K562 (cell line): ENCODE measurements at regions not wholly inside any gene's neighbourhood (a gene's known extent, or its start where the extent isn't known, plus 50 kb on each side); places are given as distances from the start of the nearest gene placed in this dataset.

Experiments
- ATAC-seq: fragments of 200-7000 bp; cut with Tn5 transposase; 3 replicates; pipeline ENCODE4 v1.9.1; 2020; ENCODE audit warnings: moderate library complexity
- BruUV-seq: library from RNA; stranded (reverse); fragments of 400-500 nt; replicated peaks from 2 replicates; lab custom pipeline; 2021; lab: Mats Ljungman, UMichigan
- CTCF ChIA-PET: fragments of 300-600 bp; formaldehyde crosslinking; extraction: SDS; loops from one replicate; lab custom pipeline; 2021; ENCODE audit warnings: low intra/inter-chr PET ratio; lab: Yijun Ruan, JAX
- POLR2A ChIA-PET: fragments of 300-600, 350-650 bp; sonication (Branson Sonifier 250); formaldehyde crosslinking; extraction: SDS; loops from one replicate; lab custom pipeline; 2021; ENCODE audit warnings: antibody characterized with exemption, inconsistent platforms; lab: Yijun Ruan, JAX
- DNase-seq, 4 experiments: peaks; one replicate each; pipeline versions ENCODE4 v3.0.0 to v3.0.0-alpha.2; 2011 to 2018; ENCODE audit warnings: low spot score in 3 of 4, mixed read lengths in 3 of 4; ENCODE audit errors: extremely low read depth in 1 of 4
- FAIRE-seq: peaks from 2 replicates; lab custom pipeline; 2011; peaks lifted over from hg19 to GRCh38; lab: Jason Lieb, UNC
- H2AFZ ChIP-seq: 2 replicates; pipeline ENCODE4 v1.6.0; 2011; ENCODE audit warnings: low read depth, low read length, control low read depth, inconsistent platforms
- H3K27ac ChIP-seq: fragments of 200-600 bp; 3 replicates; pipeline ENCODE4 v1.8.0; 2011; ENCODE audit warnings: low read depth, mild to moderate bottlenecking, control low read depth, inconsistent platforms, low read length, moderate library complexity, mixed read lengths; ENCODE audit errors: extremely low read depth
- H3K27me3 ChIP-seq, 2 experiments: fragments of 300-600 bp in 1 of 2; 2 replicates in 1 of 2; 3 replicates in 1 of 2; pipeline versions ENCODE4 v1.6.0 to v1.8.0; 2011; ENCODE audit warnings: inconsistent platforms in 2 of 2, low read length in 2 of 2, mild to moderate bottlenecking in 1 of 2, mixed read lengths in 1 of 2, moderate library complexity in 1 of 2; ENCODE audit not compliant: control insufficient read depth in 2 of 2, insufficient read depth in 2 of 2
- H3K36me3 ChIP-seq: fragments of 300-600 bp; 3 replicates; pipeline ENCODE4 v1.8.0; 2011; ENCODE audit warnings: mild to moderate bottlenecking, low read length, inconsistent platforms; ENCODE audit not compliant: control insufficient read depth, insufficient read depth
- H3K4me1 ChIP-seq, 2 experiments: fragments of 200-600 bp in 1 of 2; replicated peaks in 1 of 2; 2 replicates in 1 of 2; 3 replicates in 1 of 2; pipeline versions ENCODE4 v1.5.1 to v1.8.0; 2011; ENCODE audit warnings: inconsistent platforms in 2 of 2, low read length in 2 of 2, mild to moderate bottlenecking in 1 of 2, mixed read lengths in 1 of 2, moderate library complexity in 1 of 2; ENCODE audit not compliant: control insufficient read depth in 2 of 2, insufficient read depth in 2 of 2
- H3K4me2 ChIP-seq: 2 replicates; pipeline ENCODE4 v1.6.1; 2011; ENCODE audit warnings: low read length, control low read depth, inconsistent platforms, mixed read lengths; ENCODE audit not compliant: insufficient read depth
- H3K4me3 ChIP-seq: fragments of 200-600 bp; sonication (generic), shearing (Covaris generic); 2 replicates; pipeline ENCODE4 v1.5.1; 2016; ENCODE audit warnings: control low read depth, inconsistent platforms
- H3K79me2 ChIP-seq: fragments of 200-600 bp; 3 replicates; pipeline ENCODE4 v1.8.0; 2011; ENCODE audit warnings: low read length, inconsistent platforms; ENCODE audit not compliant: control insufficient read depth, insufficient read depth
- H3K9ac ChIP-seq, 2 experiments: 2 replicates each; pipeline versions ENCODE4 v1.6.0 to v1.6.1; 2011; ENCODE audit warnings: low read depth in 2 of 2, low read length in 2 of 2, control low read depth in 1 of 2, inconsistent platforms in 1 of 2, mild to moderate bottlenecking in 1 of 2, mixed read lengths in 1 of 2; ENCODE audit not compliant: insufficient read depth in 1 of 2
- H3K9me1 ChIP-seq: one replicate; pipeline ENCODE4 v1.6.0; 2011; ENCODE audit warnings: inconsistent platforms, mild to moderate bottlenecking, low read length, moderate library complexity; ENCODE audit not compliant: control insufficient read depth, insufficient read depth
- H3K9me3 ChIP-seq: replicated peaks from 2 replicates; pipeline ENCODE4 v1.5.1; 2011; ENCODE audit warnings: low read depth, low read length, inconsistent platforms; ENCODE audit not compliant: control insufficient read depth, insufficient read depth
- H4K20me1 ChIP-seq: replicated peaks from 2 replicates; pipeline ENCODE4 v1.6.1; 2011; ENCODE audit warnings: low read length, inconsistent platforms, mixed read lengths; ENCODE audit not compliant: control insufficient read depth, insufficient read depth
- ADNP ChIP-seq: fragments of 200-800 bp; sonication (Bioruptor generic); IDR thresholded peaks from 2 replicates; pipeline ENCODE4 v1.6.1; 2016; ENCODE audit warnings: missing genetic modification characterization, missing compliant biosample characterization
- EP300 ChIP-seq: IDR thresholded peaks from 2 replicates; pipeline ENCODE4 v1.6.1; 2012; ENCODE audit warnings: low read length, improper control_type of control experiment
- FOSL1 ChIP-seq: fragments of 200-800 bp; sonication (Bioruptor generic); conservative IDR thresholded peaks from 2 replicates; pipeline ENCODE4 v1.6.1; 2016; ENCODE audit warnings: missing genetic modification characterization, missing compliant biosample characterization
- GABPA ChIP-seq: fragments of 200-800 bp; sonication (Bioruptor generic); conservative IDR thresholded peaks from 2 replicates; pipeline ENCODE4 v1.6.1; 2016; ENCODE audit warnings: low read depth, missing genetic modification characterization, missing compliant biosample characterization
- L3MBTL2 ChIP-seq: fragments of 450-650 bp; IDR thresholded peaks from 2 replicates; pipeline ENCODE4 v1.6.1; 2016; ENCODE audit warnings: mild to moderate bottlenecking, moderate library complexity
- MAFF ChIP-seq: IDR thresholded peaks from 2 replicates; pipeline ENCODE4 v1.6.1; 2012; ENCODE audit warnings: low read length, improper control_type of control experiment
- MYC ChIP-seq, 2 experiments: fragments of 250-450 bp in 1 of 2; sonication (Bioruptor Pico) in 1 of 2; IDR thresholded peaks; 2 replicates each; pipeline versions ENCODE4 v1.5.1 to v1.6.1; 2012 to 2021; ENCODE audit warnings: low read depth in 2 of 2, borderline replicate concordance in 1 of 2, improper control_type of control experiment in 1 of 2, low read length in 1 of 2, mild to moderate bottlenecking in 1 of 2, moderate library complexity in 1 of 2
- NFE2 ChIP-seq: IDR thresholded peaks from 2 replicates; pipeline ENCODE4 v1.6.1; 2014; ENCODE audit warnings: antibody characterized with exemption, low read depth
- RCOR1 ChIP-seq, 2 experiments: IDR thresholded peaks; 2 replicates each; pipeline ENCODE4 v1.6.1; 2012; ENCODE audit warnings: low read depth in 2 of 2, low read length in 2 of 2, borderline replicate concordance in 1 of 2, improper control_type of control experiment in 1 of 2
- SMARCB1 ChIP-seq: IDR thresholded peaks from 2 replicates; pipeline ENCODE4 v1.6.1; 2011; ENCODE audit warnings: improper control_type of control experiment, low read depth; ENCODE audit not compliant: insufficient read length
- SMARCE1 ChIP-seq: fragments of 450-650 bp; IDR thresholded peaks from 2 replicates; pipeline ENCODE4 v1.7.1; 2016; ENCODE audit warnings: mild to moderate bottlenecking
- SREBF2 ChIP-seq: sonication (generic); formaldehyde crosslinking; IDR thresholded peaks from 2 replicates; pipeline ENCODE4 v1.4.0; 2020; ENCODE audit warnings: mild to moderate bottlenecking, missing genetic modification reagents
- TCF3 ChIP-seq: sonication (generic); formaldehyde crosslinking; IDR thresholded peaks from 2 replicates; pipeline ENCODE4 v1.4.0; 2020; ENCODE audit warnings: mild to moderate bottlenecking, missing genetic modification reagents
- TRIM28 ChIP-seq: fragments of 450-650 bp; IDR thresholded peaks from 2 replicates; pipeline ENCODE4 v1.6.1; 2017
- ZNF316 ChIP-seq: fragments of 450-650 bp; IDR thresholded peaks from 2 replicates; pipeline ENCODE4 v1.6.1; 2016
- WGBS: fragments of 100-300 bp; shearing (Covaris generic); methylation state at CpG from one replicate; pipeline ENCODE4 v1.1.6; 2016; ENCODE audit warnings: low coverage, mixed read lengths; ENCODE audit not compliant: insufficient coverage; ENCODE audit errors: missing lambda C conversion rate; 5-methylcytosine and 5-hydroxymethylcytosine counted together
- in situ Hi-C: fragments of 300-500 bp; cut with MboI; formaldehyde crosslinking; loops from 4 replicates; pipeline ENCODE4 v1.15.0; 2018; ENCODE audit warnings: inconsistent platforms, mixed read lengths
- intact Hi-C: fragments of 100-400 bp; cut with micrococcal nuclease; formaldehyde crosslinking; loops from 2 replicates; pipeline ENCODE4 v1.14.2; 2022

DNA sequence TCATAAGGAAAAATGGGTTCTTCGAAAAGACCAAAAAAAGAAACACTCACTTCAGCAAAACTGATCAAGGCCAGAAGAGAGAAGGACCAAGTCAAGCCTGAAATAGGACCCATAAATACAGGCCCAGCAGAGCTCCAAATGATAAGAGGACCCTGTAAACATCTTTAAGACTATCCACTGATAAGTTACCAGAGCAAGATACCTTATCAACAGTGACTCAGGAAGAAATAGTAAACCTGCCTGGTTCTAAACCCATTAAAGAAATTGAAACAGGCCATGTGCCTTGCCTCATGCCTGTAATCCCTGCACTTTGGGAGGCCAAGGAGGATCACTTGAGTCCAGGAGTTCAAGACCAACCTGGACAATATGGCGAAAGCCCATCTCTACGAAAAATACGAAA, 81.8 kb upstream of the ERRFI1 start:
- intact Hi-C loops, result no loop called here
- CTCF ChIA-PET, result no interaction called here
- BruUV-seq, result no TSS peak
- TF ChIP-seq MYC (IDR thresholded peaks at IDR 0.05; ENCODE audit: low read depth, low read length) (0 out of 2 replicates have a peak, but pooled peaks have one; percentile 13), MYC (CRISPR knock-in tag; IDR thresholded peaks at IDR 0.05; ENCODE audit: borderline replicate concordance, low read depth) (no peak), RCOR1 (IDR thresholded peaks at IDR 0.05; ENCODE audit: borderline replicate concordance in 1 of 2, low read depth in 2 of 2, low read length in 2 of 2) (peak in 1 of 2 experiments; percentile 20; a peak in 1 of 4 replicates), TRIM28 (no peak), MAFF (peak; percentile 9; the same call in 1 of the 2 replicates), FOSL1 (tag) (0 out of 2 replicates have a peak, but pooled peaks have one; percentile 24), TCF3 (CRISPR knock-in tag) (no peak), ADNP (tag) (peak; percentile 85), L3MBTL2 (peak; percentile 43; the same call in 1 of the 2 replicates), SREBF2 (CRISPR knock-in tag) (no peak), EP300 (no peak), SMARCE1 (peak; percentile 44; the same call in 1 of the 2 replicates), SMARCB1 (no peak), ZNF316 (0 out of 2 replicates have a peak, but pooled peaks have one; percentile 20), GABPA (no peak), NFE2 (peak; percentile 65)

More for the DNA sequence above, 81.8 kb upstream of the ERRFI1 start:
- in situ Hi-C loops, result no loop called here
- Histone ChIP-seq H3K4me3 (no peak overlapping the region), H3K27ac (no peak overlapping the region), H3K9ac (no peak overlapping the region), H3K36me3 (no peaks in the 10 kb centered on the region), H3K27me3 (no peaks in the 10 kb centered on the region), H3K9me1 (no peaks in the 10 kb centered on the region), H2AFZ (0 out of 2 replicates have a peak overlapping the region, but pooled peaks have one; percentile 5), H4K20me1 (no peaks in the 10 kb centered on the region), H3K4me1 (peaks cover 0 to 7% of the 10 kb centered on the region in 2 experiments; a peak in 1 of 5 replicates), H3K79me2 (no peaks in the 10 kb centered on the region), H3K9me3 (no peaks in the 10 kb centered on the region), H3K4me2 (no peak overlapping the region)
- FAIRE-seq (peak; percentile 15), DNase-seq (peak in 1 of 4 experiments; percentile 30), ATAC-seq (no peak)
- WGBS, result 81% methylated on average over 4 of the region's 4 CpGs
- POLR2A ChIA-PET, result interaction anchor here (0.9 to 1.0 kb wide), 2 partner anchors 7 to 9 kb away, joined by 3 read pairs; no protein-coding TSS in a partner anchor
